Keratinocyte (primary cell): ENCODE measurements at regions not wholly inside any gene's neighbourhood (a gene's known extent, or its start where the extent isn't known, plus 50 kb on each side); places are given as distances from the start of the nearest gene placed in this dataset.

ENCODE experiments used
- DNase-seq: peaks from one replicate; pipeline ENCODE4 v3.0.0-alpha.2; 2011; ENCODE audit warnings: low read depth, missing footprints, low spot score
- FAIRE-seq: peaks from 2 replicates; lab custom pipeline; 2011; peaks lifted over from hg19 to GRCh38; lab: Jason Lieb, UNC
- H2AFZ ChIP-seq: 2 replicates; pipeline ENCODE4 v1.6.0; 2012; ENCODE audit warnings: low read length, control low read depth, inconsistent platforms; ENCODE audit not compliant: control insufficient read depth
- H3K27ac ChIP-seq: 2 replicates; pipeline ENCODE4 v1.5.1; 2011; ENCODE audit warnings: low read length; ENCODE audit not compliant: control insufficient read depth, insufficient read depth
- H3K27me3 ChIP-seq: 3 replicates; pipeline ENCODE4 v1.6.0; 2011; ENCODE audit warnings: low read length; ENCODE audit not compliant: control insufficient read depth, insufficient read depth; ENCODE audit errors: extremely low read depth
- H3K36me3 ChIP-seq, 2 experiments: 2 replicates in 1 of 2; 3 replicates in 1 of 2; pipeline ENCODE4 v1.5.1; 2011; ENCODE audit warnings: low read length in 2 of 2, mild to moderate bottlenecking in 1 of 2; ENCODE audit not compliant: control insufficient read depth in 2 of 2, insufficient read depth in 2 of 2; ENCODE audit errors: extremely low read depth in 1 of 2
- H3K4me1 ChIP-seq: 3 replicates; pipeline ENCODE4 v1.5.1; 2011; ENCODE audit warnings: low read length; ENCODE audit not compliant: control insufficient read depth, insufficient read depth; ENCODE audit errors: extremely low read depth
- H3K4me2 ChIP-seq: 3 replicates; pipeline ENCODE4 v1.6.0; 2011; ENCODE audit warnings: low read depth, low read length; ENCODE audit not compliant: control insufficient read depth, insufficient read depth; ENCODE audit errors: extremely low read depth
- H3K4me3 ChIP-seq, 3 experiments: fragments of 200-600 bp in 1 of 3; sonication (generic) in 1 of 3; 2 replicates in 2 of 3; 3 replicates in 1 of 3; pipeline ENCODE4 v1.5.1; 2011 to 2016; ENCODE audit warnings: low read length in 3 of 3, mild to moderate bottlenecking in 3 of 3, control low read depth in 2 of 3, inconsistent platforms in 1 of 3, low read depth in 1 of 3, mixed read lengths in 1 of 3, mixed run types in 1 of 3, moderate library complexity in 1 of 3; ENCODE audit not compliant: control insufficient read depth in 2 of 3, insufficient read depth in 2 of 3; ENCODE audit errors: extremely low read depth in 1 of 3
- H3K79me2 ChIP-seq: 2 replicates; pipeline ENCODE4 v1.6.0; 2012; ENCODE audit warnings: low read length; ENCODE audit not compliant: control insufficient read depth, insufficient read depth
- H3K9ac ChIP-seq: 3 replicates; pipeline ENCODE4 v1.6.0; 2011; ENCODE audit warnings: low read length; ENCODE audit not compliant: control insufficient read depth, insufficient read depth; ENCODE audit errors: extremely low read depth
- H3K9me1 ChIP-seq: 3 replicates; pipeline ENCODE4 v1.6.0; 2011; ENCODE audit warnings: low read length; ENCODE audit not compliant: control insufficient read depth, insufficient read depth; ENCODE audit errors: extremely low read depth
- H3K9me3 ChIP-seq: 2 replicates; pipeline ENCODE4 v1.5.1; 2012; ENCODE audit warnings: low read depth, low read length; ENCODE audit not compliant: control insufficient read depth
- H4K20me1 ChIP-seq: 3 replicates; pipeline ENCODE4 v1.6.0; 2011; ENCODE audit warnings: low read length; ENCODE audit not compliant: control insufficient read depth, insufficient read depth; ENCODE audit errors: extremely low read depth
- CTCF ChIP-seq, 3 experiments: IDR thresholded peaks in 1 of 3; conservative IDR thresholded peaks in 1 of 3; optimal IDR thresholded peaks in 1 of 3; 2 replicates in 2 of 3; 3 replicates in 1 of 3; pipeline versions ENCODE3 to v1.5.1; 2011; ENCODE audit warnings: low read length in 3 of 3, mild to moderate bottlenecking in 3 of 3, moderate library complexity in 2 of 3, control low read depth in 1 of 3, inconsistent platforms in 1 of 3; ENCODE audit not compliant: insufficient read depth in 2 of 3; ENCODE audit errors: extremely low read depth in 1 of 3
- EZH2 ChIP-seq: IDR thresholded peaks from one replicate; pipeline ENCODE4 v1.6.1; 2012; ENCODE audit warnings: inconsistent platforms, mild to moderate bottlenecking, low read length, moderate library complexity
- dilution Hi-C: fragments of 300-500 bp; cut with MboI; formaldehyde crosslinking; loops from one replicate; pipeline ENCODE4 v1.7.0; 2020; ENCODE audit warnings: low sequenced_read_pairs; ENCODE audit not compliant: extremely low pct_ligation_motif_present

DNA sequence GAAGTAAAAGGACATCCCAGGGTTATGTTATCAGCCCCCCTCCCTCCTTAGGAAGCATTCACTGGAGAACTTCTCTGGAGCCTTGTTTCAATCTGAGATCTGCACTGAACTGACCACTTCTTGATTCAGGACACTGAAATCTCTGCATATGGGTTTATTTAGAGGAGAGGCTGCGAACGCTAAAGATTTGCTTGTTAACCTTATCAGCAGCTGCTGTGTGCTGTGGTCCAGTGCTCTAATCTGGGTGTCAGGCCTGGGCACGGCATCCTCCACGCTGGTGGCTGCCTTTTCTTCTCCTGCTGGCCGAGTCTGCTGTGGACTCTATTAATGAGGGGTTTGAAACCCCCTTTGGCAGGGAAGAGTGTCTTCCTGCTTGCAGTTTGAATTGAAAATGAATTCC lies 1094.7 kb upstream of the TENM3 start:
- Histone ChIP-seq H4K20me1 (no peaks in the 10 kb centered on the region), H3K4me1 (no peaks in the 10 kb centered on the region), H3K9me3 (no peaks in the 10 kb centered on the region), H3K4me2 (no peak overlapping the region), H2AFZ (no peak overlapping the region), H3K27ac (no peak overlapping the region), H3K9ac (no peak overlapping the region), H3K4me3 (no peak overlapping the region), H3K27me3 (no peaks in the 10 kb centered on the region), H3K79me2 (no peaks in the 10 kb centered on the region), H3K36me3 (no peaks in the 10 kb centered on the region), H3K9me1 (no peaks in the 10 kb centered on the region)
- dilution Hi-C loops, result no loop called here
- no peak for DNase-seq
- no peak for TF ChIP-seq EZH2
- no peak for TF ChIP-seq CTCF (optimal IDR thresholded peaks at IDR 0.05 in 1 of 3, IDR thresholded peaks at IDR 0.05 in 1 of 3, conservative IDR thresholded peaks at IDR 0.05 in 1 of 3; ENCODE audit: extremely low read depth in 1 of 3, insufficient read depth in 2 of 3, low read length in 3 of 3)
- no peak for FAIRE-seq

DNA sequence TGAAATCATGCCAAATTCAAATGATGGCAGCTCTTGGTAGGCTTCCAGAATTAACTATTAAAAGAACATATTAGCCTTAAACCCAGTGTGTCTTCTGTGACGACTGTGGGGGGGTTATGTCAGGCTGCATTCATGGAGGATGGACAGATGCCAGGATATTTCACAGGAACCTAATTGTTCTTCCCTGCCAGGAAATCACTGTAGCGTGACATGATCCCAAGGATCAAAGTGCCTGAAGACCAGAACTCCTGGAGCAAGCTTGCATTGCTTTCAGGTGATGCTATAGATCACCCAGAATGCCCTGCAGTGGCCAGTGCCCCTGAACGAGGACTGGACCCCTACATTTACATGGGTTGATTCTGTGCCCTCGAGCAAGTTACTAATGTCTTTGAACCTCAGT lies 1093.0 kb upstream of the TENM3 start:
- no peak overlapping the region for H3K4me2 ChIP-seq
- H3K4me1 ChIP-seq, result no peaks in the 10 kb centered on the region
- no peak for FAIRE-seq
- no peak overlapping the region for H2AFZ ChIP-seq
- DNase-seq, result no peak
- no peaks in the 10 kb centered on the region for H3K79me2 ChIP-seq
- no peak overlapping the region for H3K27ac ChIP-seq
- no peaks in the 10 kb centered on the region for H3K36me3 ChIP-seq
- H3K9me1 ChIP-seq, result no peaks in the 10 kb centered on the region
- TF ChIP-seq EZH2 (no peak), CTCF (optimal IDR thresholded peaks at IDR 0.05 in 1 of 3, IDR thresholded peaks at IDR 0.05 in 1 of 3, conservative IDR thresholded peaks at IDR 0.05 in 1 of 3; ENCODE audit: extremely low read depth in 1 of 3, insufficient read depth in 2 of 3, low read length in 3 of 3) (no peak)
- H3K9me3 ChIP-seq, result no peaks in the 10 kb centered on the region
- no peak overlapping the region for H3K9ac ChIP-seq
- H3K27me3 ChIP-seq, result no peaks in the 10 kb centered on the region
- H4K20me1 ChIP-seq, result no peaks in the 10 kb centered on the region
- H3K4me3 ChIP-seq, result no peak overlapping the region
- dilution Hi-C loops, result loop anchor here (25.0 kb wide), 1 partner anchor 362 kb away; no protein-coding TSS in a partner anchor
